ENCODE measurements at regions not wholly inside any gene's neighbourhood (a gene's known extent, or its start where the extent isn't known, plus 50 kb on each side); places are given as distances from the start of the nearest gene placed in this dataset.

GRCh38 chr5:106185661-106186081, 1485.1 kb downstream of the EFNA5 start:
- no peak overlapping the region for H3K27ac Mint-ChIP-seq (ENCODE audit: unreplicated experiment)
- H3K4me1 Mint-ChIP-seq (ENCODE audit: low read depth, unreplicated experiment): no peaks in the 10 kb centered on the region
- no TSS peak for BruUV-seq (replicated peaks)
- H3K9me3 Mint-ChIP-seq (ENCODE audit: low read depth, unreplicated experiment): no peaks in the 10 kb centered on the region
- intact Hi-C loops (cut with micrococcal nuclease; ENCODE audit: unreplicated experiment): no loop called here
- CTCF ChIA-PET: no interaction called here
- H3K27me3 Mint-ChIP-seq (ENCODE audit: unreplicated experiment): no peaks in the 10 kb centered on the region
- no peak overlapping the region for H3K4me3 Mint-ChIP-seq (ENCODE audit: low read depth, unreplicated experiment)
- H3K36me3 Mint-ChIP-seq (ENCODE audit: insufficient read depth, unreplicated experiment): no peaks in the 10 kb centered on the region
- no peak for TF ChIP-seq CTCF (IDR thresholded peaks at IDR 0.05; ENCODE audit: unreplicated experiment)
- DNase-seq: no peak

DNA sequence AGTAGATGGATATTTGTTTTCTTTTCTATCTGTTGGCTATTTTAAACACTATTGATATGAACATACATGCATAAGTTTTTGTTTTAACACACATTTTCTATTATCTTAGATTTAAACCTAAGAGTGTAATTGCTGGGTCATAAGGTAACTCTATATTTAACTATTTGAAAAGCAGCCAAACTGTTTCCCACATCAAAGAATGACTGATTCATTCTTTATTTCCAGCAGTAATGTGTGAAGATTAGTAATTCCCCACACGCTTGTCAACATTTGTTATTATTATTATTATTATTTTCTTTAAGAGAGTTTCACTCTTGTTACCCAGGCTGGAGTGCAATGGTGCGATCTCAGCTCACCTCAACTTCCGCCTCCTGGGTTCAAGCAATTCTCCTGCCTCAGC, 1495.8 kb downstream of the EFNA5 start:
- Mint-ChIP-seq H3K27ac (ENCODE audit: unreplicated experiment) (peak overlapping the region; percentile 13), H3K9me3 (ENCODE audit: low read depth, unreplicated experiment) (peaks cover 18% of the 10 kb centered on the region), H3K4me1 (ENCODE audit: low read depth, unreplicated experiment) (peaks cover 20% of the 10 kb centered on the region), H3K27me3 (ENCODE audit: unreplicated experiment) (no peaks in the 10 kb centered on the region), H3K4me3 (ENCODE audit: low read depth, unreplicated experiment) (no peak overlapping the region), H3K36me3 (ENCODE audit: insufficient read depth, unreplicated experiment) (no peaks in the 10 kb centered on the region)
- BruUV-seq (replicated peaks): no TSS peak
- CTCF ChIA-PET: no interaction called here
- DNase-seq: no peak
- TF ChIP-seq CTCF (IDR thresholded peaks at IDR 0.05; ENCODE audit: unreplicated experiment): no peak
- intact Hi-C loops (cut with micrococcal nuclease; ENCODE audit: unreplicated experiment): no loop called here

GRCh38 chr5:106172681-106173532, 1497.8 kb downstream of the EFNA5 start:
- no TSS peak for BruUV-seq (replicated peaks)
- intact Hi-C loops (cut with micrococcal nuclease; ENCODE audit: unreplicated experiment): no loop called here
- peak overlapping the region; percentile 50 for H3K27ac Mint-ChIP-seq (ENCODE audit: unreplicated experiment)
- peaks cover 18% of the 10 kb centered on the region for H3K9me3 Mint-ChIP-seq (ENCODE audit: low read depth, unreplicated experiment)
- peak; percentile 7 for DNase-seq
- no peak overlapping the region for H3K4me3 Mint-ChIP-seq (ENCODE audit: low read depth, unreplicated experiment)
- CTCF ChIA-PET: no interaction called here
- no peak for TF ChIP-seq CTCF (IDR thresholded peaks at IDR 0.05; ENCODE audit: unreplicated experiment)
- peaks cover 20% of the 10 kb centered on the region for H3K4me1 Mint-ChIP-seq (ENCODE audit: low read depth, unreplicated experiment)
- H3K36me3 Mint-ChIP-seq (ENCODE audit: insufficient read depth, unreplicated experiment): no peaks in the 10 kb centered on the region
- H3K27me3 Mint-ChIP-seq (ENCODE audit: unreplicated experiment): no peaks in the 10 kb centered on the region

GRCh38 chr5:106171708-106172107, 1499.0 kb downstream of the EFNA5 start:
- no TSS peak for BruUV-seq (replicated peaks)
- no peak for DNase-seq
- intact Hi-C loops (cut with micrococcal nuclease; ENCODE audit: unreplicated experiment): no loop called here
- TF ChIP-seq CTCF (IDR thresholded peaks at IDR 0.05; ENCODE audit: unreplicated experiment): no peak
- Mint-ChIP-seq H3K36me3 (ENCODE audit: insufficient read depth, unreplicated experiment) (no peaks in the 10 kb centered on the region), H3K27me3 (ENCODE audit: unreplicated experiment) (no peaks in the 10 kb centered on the region), H3K27ac (ENCODE audit: unreplicated experiment) (no peak overlapping the region), H3K4me1 (ENCODE audit: low read depth, unreplicated experiment) (peaks cover 20% of the 10 kb centered on the region), H3K4me3 (ENCODE audit: low read depth, unreplicated experiment) (no peak overlapping the region), H3K9me3 (ENCODE audit: low read depth, unreplicated experiment) (peaks cover 15% of the 10 kb centered on the region)
- CTCF ChIA-PET: no interaction called here

Data from Calu3 (cell line).